GM12878 (cell line): ENCODE measurements at regions not wholly inside any gene's neighbourhood (a gene's known extent, or its start where the extent isn't known, plus 50 kb on each side); places are given as distances from the start of the nearest gene placed in this dataset.
A peak's percentile ranks its signal among the peaks of the same experiment; 100 is the strongest.

ENCODE experiments used
- ASH2L ChIP-seq: fragments of 300-600, 200-600 bp; sonication (generic); IDR thresholded peaks from 2 replicates; pipeline ENCODE4 v1.6.1; 2017; ENCODE audit warnings: low read depth, mild to moderate bottlenecking, borderline replicate concordance
- CBX5 ChIP-seq: sonication (generic); IDR thresholded peaks from 2 replicates; pipeline ENCODE4 v1.6.1; 2016; ENCODE audit warnings: low read depth, moderate library complexity, mild to moderate bottlenecking, inconsistent platforms
- EGR1 ChIP-seq, 2 experiments: IDR thresholded peaks; 1 replicate in 1 of 2; 2 replicates in 1 of 2; pipeline ENCODE4 v1.6.1; 2011 to 2012; ENCODE audit warnings: low read depth in 2 of 2, low read length in 2 of 2, borderline replicate concordance in 1 of 2, mild to moderate bottlenecking in 1 of 2, moderate library complexity in 1 of 2
- ESRRA ChIP-seq: IDR thresholded peaks from 2 replicates; pipeline ENCODE4 v1.6.1; 2012; ENCODE audit warnings: mild to moderate bottlenecking, low read length, improper control_type of control experiment
- HDGF ChIP-seq: fragments of 450-650 bp; IDR thresholded peaks from 2 replicates; pipeline ENCODE4 v1.6.1; 2016; ENCODE audit warnings: antibody characterized with exemption
- KLF5 ChIP-seq: fragments of 450-650 bp; IDR thresholded peaks from 2 replicates; pipeline ENCODE4 v1.6.1; 2014; ENCODE audit warnings: mild to moderate bottlenecking; ENCODE audit not compliant: partially characterized antibody
- LARP7 ChIP-seq: fragments of 450-650 bp; IDR thresholded peaks from 2 replicates; pipeline ENCODE4 v1.6.1; 2017; ENCODE audit warnings: mild to moderate bottlenecking
- MTA2 ChIP-seq: fragments of 450-650 bp; IDR thresholded peaks from 2 replicates; pipeline ENCODE4 v1.6.1; 2016; ENCODE audit warnings: low read depth, mild to moderate bottlenecking, moderate library complexity
- NFIC ChIP-seq: IDR thresholded peaks from 2 replicates; pipeline ENCODE4 v1.6.1; 2012; ENCODE audit warnings: low read depth, mild to moderate bottlenecking, inconsistent platforms, low read length, moderate library complexity
- NFXL1 ChIP-seq: fragments of 450-650 bp; IDR thresholded peaks from 2 replicates; pipeline ENCODE4 v1.6.1; 2017; ENCODE audit warnings: antibody characterized with exemption, mild to moderate bottlenecking, borderline replicate concordance
- PML ChIP-seq: IDR thresholded peaks from 2 replicates; pipeline ENCODE4 v1.6.1; 2012; ENCODE audit warnings: low read length, inconsistent platforms
- RAD21 ChIP-seq: IDR thresholded peaks from 2 replicates; pipeline ENCODE4 v1.6.1; 2011; ENCODE audit warnings: mild to moderate bottlenecking, low read depth, low read length, moderate library complexity; ENCODE audit not compliant: insufficient read depth
- RB1 ChIP-seq: fragments of 450-650 bp; formaldehyde crosslinking; IDR thresholded peaks from 2 replicates; pipeline ENCODE4 v1.6.1; 2017; ENCODE audit warnings: mild to moderate bottlenecking, borderline replicate concordance
- SUPT20H ChIP-seq: IDR thresholded peaks from 2 replicates; pipeline ENCODE4 v1.6.1; 2011; ENCODE audit warnings: low read depth, mild to moderate bottlenecking, low read length, moderate library complexity, borderline replicate concordance; ENCODE audit not compliant: control insufficient read depth
- YY1 ChIP-seq: IDR thresholded peaks from 2 replicates; pipeline ENCODE4 v1.6.1; 2011; ENCODE audit warnings: low read depth, mild to moderate bottlenecking, low read length
- ZNF622 ChIP-seq: fragments of 450-650 bp; IDR thresholded peaks from 2 replicates; pipeline ENCODE4 v1.6.1; 2017; ENCODE audit warnings: mild to moderate bottlenecking, inconsistent platforms
- TF ChIP-seq, protein P1 (sequence below): IDR thresholded peaks from 2 replicates; pipeline ENCODE4 v1.6.1; 2011; ENCODE audit warnings: borderline replicate concordance, low read depth, mild to moderate bottlenecking, moderate library complexity, low read length; ENCODE audit not compliant: insufficient read depth, poor library complexity, severe bottlenecking
- TF ChIP-seq, protein P2 (sequence below): fragments of 450-650 bp; IDR thresholded peaks from 2 replicates; pipeline ENCODE4 v1.6.1; 2017; ENCODE audit warnings: low read depth, mild to moderate bottlenecking, moderate library complexity
- TF ChIP-seq, protein P3 (sequence below): IDR thresholded peaks from 2 replicates; pipeline ENCODE4 v1.6.1; 2012; ENCODE audit warnings: mild to moderate bottlenecking, low read depth, low read length
- TF ChIP-seq, protein P4 (sequence below): IDR thresholded peaks from 2 replicates; pipeline ENCODE4 v1.6.1; 2012; ENCODE audit warnings: low read depth, low read length, improper control_type of control experiment
- TF ChIP-seq, protein P5 (sequence below): fragments of 450-650 bp; conservative IDR thresholded peaks from 2 replicates; pipeline ENCODE4 v1.6.1; 2017; ENCODE audit warnings: mild to moderate bottlenecking, moderate library complexity
- TF ChIP-seq, protein P6 (sequence below): IDR thresholded peaks from 2 replicates; pipeline ENCODE4 v1.6.1; 2012; ENCODE audit warnings: low read depth, low read length, improper control_type of control experiment

DNA sequence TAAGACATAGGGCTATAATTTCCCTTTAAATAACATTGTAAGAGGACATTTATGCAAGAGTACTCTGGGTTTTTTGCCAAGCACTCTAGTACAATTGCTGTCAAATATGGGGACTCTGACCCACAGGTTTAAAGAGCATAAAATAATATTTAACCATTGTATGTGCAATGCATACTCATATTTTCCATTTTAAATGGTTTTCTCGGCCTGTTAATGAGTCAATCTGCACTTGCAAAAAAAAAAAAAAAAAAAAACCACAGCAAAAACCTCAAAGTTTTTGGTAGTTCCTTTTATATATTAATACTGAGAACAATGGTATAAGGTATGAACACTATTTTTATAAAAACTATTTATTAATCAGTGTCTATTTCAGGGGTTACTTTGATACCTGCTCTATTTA lies 304.0 kb upstream of the CBLB start (continued):
- TF ChIP-seq, protein P1, sequence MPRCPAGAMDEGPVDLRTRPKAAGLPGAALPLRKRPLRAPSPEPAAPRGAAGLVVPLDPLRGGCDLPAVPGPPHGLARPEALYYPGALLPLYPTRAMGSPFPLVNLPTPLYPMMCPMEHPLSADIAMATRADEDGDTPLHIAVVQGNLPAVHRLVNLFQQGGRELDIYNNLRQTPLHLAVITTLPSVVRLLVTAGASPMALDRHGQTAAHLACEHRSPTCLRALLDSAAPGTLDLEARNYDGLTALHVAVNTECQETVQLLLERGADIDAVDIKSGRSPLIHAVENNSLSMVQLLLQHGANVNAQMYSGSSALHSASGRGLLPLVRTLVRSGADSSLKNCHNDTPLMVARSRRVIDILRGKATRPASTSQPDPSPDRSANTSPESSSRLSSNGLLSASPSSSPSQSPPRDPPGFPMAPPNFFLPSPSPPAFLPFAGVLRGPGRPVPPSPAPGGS = peak; percentile 74
- TF ChIP-seq, protein P2, sequence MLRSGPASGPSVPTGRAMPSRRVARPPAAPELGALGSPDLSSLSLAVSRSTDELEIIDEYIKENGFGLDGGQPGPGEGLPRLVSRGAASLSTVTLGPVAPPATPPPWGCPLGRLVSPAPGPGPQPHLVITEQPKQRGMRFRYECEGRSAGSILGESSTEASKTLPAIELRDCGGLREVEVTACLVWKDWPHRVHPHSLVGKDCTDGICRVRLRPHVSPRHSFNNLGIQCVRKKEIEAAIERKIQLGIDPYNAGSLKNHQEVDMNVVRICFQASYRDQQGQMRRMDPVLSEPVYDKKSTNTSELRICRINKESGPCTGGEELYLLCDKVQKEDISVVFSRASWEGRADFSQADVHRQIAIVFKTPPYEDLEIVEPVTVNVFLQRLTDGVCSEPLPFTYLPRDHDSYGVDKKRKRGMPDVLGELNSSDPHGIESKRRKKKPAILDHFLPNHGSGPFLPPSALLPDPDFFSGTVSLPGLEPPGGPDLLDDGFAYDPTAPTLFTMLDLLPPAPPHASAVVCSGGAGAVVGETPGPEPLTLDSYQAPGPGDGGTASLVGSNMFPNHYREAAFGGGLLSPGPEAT = peak; percentile 82
- TF ChIP-seq HDGF (no peak), NFXL1 (no peak), EGR1 (IDR thresholded peaks at IDR 0.05; ENCODE audit: borderline replicate concordance in 1 of 2, low read depth in 2 of 2, low read length in 2 of 2) (no peak), YY1 (no peak), ESRRA (no peak), KLF5 (no peak), LARP7 (no peak), ZNF622 (no peak), MTA2 (peak; percentile 96), NFIC (peak; percentile 97), SUPT20H (no peak), RAD21 (peak; percentile 24), ASH2L (no peak), PML (no peak; the same call in 1 of the 2 replicates), CBX5 (peak; percentile 90; the same call in 1 of the 2 replicates), RB1 (no peak; the same call in 1 of the 2 replicates)
- TF ChIP-seq, protein P3, sequence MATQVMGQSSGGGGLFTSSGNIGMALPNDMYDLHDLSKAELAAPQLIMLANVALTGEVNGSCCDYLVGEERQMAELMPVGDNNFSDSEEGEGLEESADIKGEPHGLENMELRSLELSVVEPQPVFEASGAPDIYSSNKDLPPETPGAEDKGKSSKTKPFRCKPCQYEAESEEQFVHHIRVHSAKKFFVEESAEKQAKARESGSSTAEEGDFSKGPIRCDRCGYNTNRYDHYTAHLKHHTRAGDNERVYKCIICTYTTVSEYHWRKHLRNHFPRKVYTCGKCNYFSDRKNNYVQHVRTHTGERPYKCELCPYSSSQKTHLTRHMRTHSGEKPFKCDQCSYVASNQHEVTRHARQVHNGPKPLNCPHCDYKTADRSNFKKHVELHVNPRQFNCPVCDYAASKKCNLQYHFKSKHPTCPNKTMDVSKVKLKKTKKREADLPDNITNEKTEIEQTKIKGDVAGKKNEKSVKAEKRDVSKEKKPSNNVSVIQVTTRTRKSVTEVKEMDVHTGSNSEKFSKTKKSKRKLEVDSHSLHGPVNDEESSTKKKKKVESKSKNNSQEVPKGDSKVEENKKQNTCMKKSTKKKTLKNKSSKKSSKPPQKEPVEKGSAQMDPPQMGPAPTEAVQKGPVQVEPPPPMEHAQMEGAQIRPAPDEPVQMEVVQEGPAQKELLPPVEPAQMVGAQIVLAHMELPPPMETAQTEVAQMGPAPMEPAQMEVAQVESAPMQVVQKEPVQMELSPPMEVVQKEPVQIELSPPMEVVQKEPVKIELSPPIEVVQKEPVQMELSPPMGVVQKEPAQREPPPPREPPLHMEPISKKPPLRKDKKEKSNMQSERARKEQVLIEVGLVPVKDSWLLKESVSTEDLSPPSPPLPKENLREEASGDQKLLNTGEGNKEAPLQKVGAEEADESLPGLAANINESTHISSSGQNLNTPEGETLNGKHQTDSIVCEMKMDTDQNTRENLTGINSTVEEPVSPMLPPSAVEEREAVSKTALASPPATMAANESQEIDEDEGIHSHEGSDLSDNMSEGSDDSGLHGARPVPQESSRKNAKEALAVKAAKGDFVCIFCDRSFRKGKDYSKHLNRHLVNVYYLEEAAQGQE = no peak
- TF ChIP-seq, protein P4, sequence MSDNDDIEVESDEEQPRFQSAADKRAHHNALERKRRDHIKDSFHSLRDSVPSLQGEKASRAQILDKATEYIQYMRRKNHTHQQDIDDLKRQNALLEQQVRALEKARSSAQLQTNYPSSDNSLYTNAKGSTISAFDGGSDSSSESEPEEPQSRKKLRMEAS = no peak
- TF ChIP-seq, protein P5, sequence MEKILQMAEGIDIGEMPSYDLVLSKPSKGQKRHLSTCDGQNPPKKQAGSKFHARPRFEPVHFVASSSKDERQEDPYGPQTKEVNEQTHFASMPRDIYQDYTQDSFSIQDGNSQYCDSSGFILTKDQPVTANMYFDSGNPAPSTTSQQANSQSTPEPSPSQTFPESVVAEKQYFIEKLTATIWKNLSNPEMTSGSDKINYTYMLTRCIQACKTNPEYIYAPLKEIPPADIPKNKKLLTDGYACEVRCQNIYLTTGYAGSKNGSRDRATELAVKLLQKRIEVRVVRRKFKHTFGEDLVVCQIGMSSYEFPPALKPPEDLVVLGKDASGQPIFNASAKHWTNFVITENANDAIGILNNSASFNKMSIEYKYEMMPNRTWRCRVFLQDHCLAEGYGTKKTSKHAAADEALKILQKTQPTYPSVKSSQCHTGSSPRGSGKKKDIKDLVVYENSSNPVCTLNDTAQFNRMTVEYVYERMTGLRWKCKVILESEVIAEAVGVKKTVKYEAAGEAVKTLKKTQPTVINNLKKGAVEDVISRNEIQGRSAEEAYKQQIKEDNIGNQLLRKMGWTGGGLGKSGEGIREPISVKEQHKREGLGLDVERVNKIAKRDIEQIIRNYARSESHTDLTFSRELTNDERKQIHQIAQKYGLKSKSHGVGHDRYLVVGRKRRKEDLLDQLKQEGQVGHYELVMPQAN = no peak
- TF ChIP-seq, protein P6, sequence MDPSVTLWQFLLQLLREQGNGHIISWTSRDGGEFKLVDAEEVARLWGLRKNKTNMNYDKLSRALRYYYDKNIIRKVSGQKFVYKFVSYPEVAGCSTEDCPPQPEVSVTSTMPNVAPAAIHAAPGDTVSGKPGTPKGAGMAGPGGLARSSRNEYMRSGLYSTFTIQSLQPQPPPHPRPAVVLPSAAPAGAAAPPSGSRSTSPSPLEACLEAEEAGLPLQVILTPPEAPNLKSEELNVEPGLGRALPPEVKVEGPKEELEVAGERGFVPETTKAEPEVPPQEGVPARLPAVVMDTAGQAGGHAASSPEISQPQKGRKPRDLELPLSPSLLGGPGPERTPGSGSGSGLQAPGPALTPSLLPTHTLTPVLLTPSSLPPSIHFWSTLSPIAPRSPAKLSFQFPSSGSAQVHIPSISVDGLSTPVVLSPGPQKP = no peak
